A549 (cell line): ENCODE measurements at regions not wholly inside any gene's neighbourhood (a gene's known extent, or its start where the extent isn't known, plus 50 kb on each side); places are given as distances from the start of the nearest gene placed in this dataset.

Experiments used
- ATAC-seq, 2 experiments: fragments of 200-7000 bp in 1 of 2; fragments of >200 bp in 1 of 2; cut with Nextera tagmentation in 1 of 2; cut with Tn5 transposase in 1 of 2; 3 replicates each; pipeline versions ENCODE4 v1.8.0 to v1.9.1; 2018 to 2020; ENCODE audit warnings: mild to moderate bottlenecking in 1 of 2, moderate library complexity in 1 of 2
- CTCF ChIA-PET: fragments of 300-600 bp; sonication (Branson Sonifier 250); formaldehyde crosslinking; extraction: SDS; loops from one replicate; lab custom pipeline; 2021; ENCODE audit warnings: antibody characterized with exemption, inconsistent platforms; lab: Yijun Ruan, JAX
- POLR2A ChIA-PET: fragments of 350-600 bp; formaldehyde crosslinking; extraction: SDS; loops from one replicate; lab custom pipeline; 2021; ENCODE audit warnings: antibody characterized with exemption, inconsistent platforms; lab: Yijun Ruan, JAX
- DNase-seq, 2 experiments: peaks; one replicate each; pipeline versions ENCODE4 v3.0.0 to v3.0.0-alpha.2; 2011 to 2016; ENCODE audit warnings: low read depth in 1 of 2, low spot score in 1 of 2
- FAIRE-seq: peaks from 2 replicates; lab custom pipeline; 2011; peaks lifted over from hg19 to GRCh38; lab: Jason Lieb, UNC
- H3K27ac ChIP-seq, 2 experiments: fragments of >200 bp; sonication (Bioruptor Twin); formaldehyde crosslinking; 3 replicates each; pipeline ENCODE4 v1.5.1; 2016 to 2017
- H3K4me1 ChIP-seq: fragments of >200 bp; sonication (Bioruptor Twin); formaldehyde crosslinking; 3 replicates; pipeline ENCODE4 v1.6.1; 2016
- H3K4me2 ChIP-seq: fragments of >200 bp; sonication (Bioruptor Twin); formaldehyde crosslinking; 3 replicates; pipeline ENCODE4 v1.6.1; 2016
- H3K4me3 ChIP-seq: fragments of >200 bp; sonication (Bioruptor Twin); formaldehyde crosslinking; 3 replicates; pipeline ENCODE4 v1.5.1; 2016
- H3K9me3 ChIP-seq: fragments of >200 bp; sonication (Bioruptor Twin); formaldehyde crosslinking; 3 replicates; pipeline ENCODE4 v1.6.1; 2016
- BHLHE40 ChIP-seq: IDR thresholded peaks from 2 replicates; pipeline ENCODE4 v1.6.1; 2012; ENCODE audit warnings: low read depth, low read length, inconsistent platforms
- CHD2 ChIP-seq: fragments of 150-350 bp; IDR thresholded peaks from 2 replicates; pipeline ENCODE4 v1.6.1; 2014; ENCODE audit warnings: low read length; ENCODE audit not compliant: partially characterized antibody
- EHF ChIP-seq: fragments of 250-450 bp; sonication (Bioruptor Pico); IDR thresholded peaks from 2 replicates; pipeline ENCODE4 v1.5.0; 2020; ENCODE audit warnings: mild to moderate bottlenecking
- EHMT2 ChIP-seq: fragments of 200-600 bp; sonication (generic); IDR thresholded peaks from 2 replicates; pipeline ENCODE4 v1.6.1; 2016; ENCODE audit warnings: antibody characterized with exemption, low read depth, mild to moderate bottlenecking, moderate library complexity
- EP300 ChIP-seq, 2 experiments: fragments of >200 bp; sonication (Bioruptor Twin); formaldehyde crosslinking; IDR thresholded peaks; 2 replicates in 1 of 2; 3 replicates in 1 of 2; pipeline ENCODE4 v1.6.1; 2016 to 2017
- HDAC2 ChIP-seq: fragments of 200-600 bp; sonication (generic); IDR thresholded peaks from 2 replicates; pipeline ENCODE4 v1.6.1; 2016
- HOXB13 ChIP-seq: fragments of 250-450 bp; sonication (Bioruptor Pico); IDR thresholded peaks from 2 replicates; pipeline ENCODE4 v1.5.0; 2020; ENCODE audit warnings: low read depth, mild to moderate bottlenecking, moderate library complexity
- KDM5A ChIP-seq: fragments of 200-600 bp; sonication (generic); IDR thresholded peaks from 2 replicates; pipeline ENCODE4 v1.6.1; 2016; ENCODE audit warnings: antibody characterized with exemption, mild to moderate bottlenecking
- MYC ChIP-seq: IDR thresholded peaks from 2 replicates; pipeline ENCODE4 v1.6.1; 2012; ENCODE audit warnings: mild to moderate bottlenecking, inconsistent platforms, low read length, improper control_type of control experiment, borderline replicate concordance
- NFE2L2 ChIP-seq: fragments of 150-350 bp; conservative IDR thresholded peaks from 2 replicates; pipeline ENCODE4 v1.6.1; 2014; ENCODE audit warnings: low read length
- NR3C1 ChIP-seq: fragments of >200 bp; sonication (Bioruptor Twin); formaldehyde crosslinking; IDR thresholded peaks from 3 replicates; pipeline ENCODE4 v1.6.1; 2017
- PHF8 ChIP-seq: fragments of 200-600 bp; sonication (generic); IDR thresholded peaks from 2 replicates; pipeline ENCODE4 v1.6.1; 2016; ENCODE audit warnings: low read depth, mild to moderate bottlenecking, antibody characterized with exemption, moderate library complexity, borderline replicate concordance
- POLR2AphosphoS2 ChIP-seq: conservative IDR thresholded peaks from 2 replicates; pipeline ENCODE4 v1.6.1; 2012; ENCODE audit warnings: low read length, improper control_type of control experiment, inconsistent platforms
- REST ChIP-seq: fragments of 200-600 bp; sonication (generic); IDR thresholded peaks from 2 replicates; pipeline ENCODE4 v1.6.1; 2016; ENCODE audit warnings: antibody characterized with exemption, mild to moderate bottlenecking, moderate library complexity
- RNF2 ChIP-seq: fragments of 200-600 bp; sonication (generic); IDR thresholded peaks from 2 replicates; pipeline ENCODE4 v1.6.1; 2016; ENCODE audit warnings: low read depth, mild to moderate bottlenecking, antibody characterized with exemption, moderate library complexity, borderline replicate concordance
- TFCP2L1 ChIP-seq: fragments of 250-450 bp; sonication (Bioruptor Pico); IDR thresholded peaks from 2 replicates; pipeline ENCODE4 v1.5.0; 2021; ENCODE audit warnings: mild to moderate bottlenecking
- TP53 ChIP-seq: fragments of 250-450 bp; sonication (Bioruptor Pico); IDR thresholded peaks from 2 replicates; pipeline ENCODE4 v1.5.0; 2021; ENCODE audit warnings: mild to moderate bottlenecking, moderate library complexity
- ZC3H11A ChIP-seq: fragments of 450-650 bp; IDR thresholded peaks from 2 replicates; pipeline ENCODE4 v1.6.1; 2014; ENCODE audit warnings: antibody characterized with exemption, mild to moderate bottlenecking
- ZSCAN20 ChIP-seq: fragments of 250-450 bp; sonication (Bioruptor Pico); IDR thresholded peaks from 2 replicates; pipeline ENCODE4 v1.8.0; 2022; ENCODE audit warnings: mild to moderate bottlenecking, moderate library complexity
- WGBS: methylation state at CpG from one replicate; pipeline ENCODE4 v1.1.6; 2017; ENCODE audit errors: missing lambda C conversion rate; 5-methylcytosine and 5-hydroxymethylcytosine counted together
- TF ChIP-seq, protein P1 (sequence below): fragments of 150-350 bp; IDR thresholded peaks from 2 replicates; pipeline ENCODE4 v1.6.1; 2014; ENCODE audit warnings: low read depth, mild to moderate bottlenecking, low read length

DNA sequence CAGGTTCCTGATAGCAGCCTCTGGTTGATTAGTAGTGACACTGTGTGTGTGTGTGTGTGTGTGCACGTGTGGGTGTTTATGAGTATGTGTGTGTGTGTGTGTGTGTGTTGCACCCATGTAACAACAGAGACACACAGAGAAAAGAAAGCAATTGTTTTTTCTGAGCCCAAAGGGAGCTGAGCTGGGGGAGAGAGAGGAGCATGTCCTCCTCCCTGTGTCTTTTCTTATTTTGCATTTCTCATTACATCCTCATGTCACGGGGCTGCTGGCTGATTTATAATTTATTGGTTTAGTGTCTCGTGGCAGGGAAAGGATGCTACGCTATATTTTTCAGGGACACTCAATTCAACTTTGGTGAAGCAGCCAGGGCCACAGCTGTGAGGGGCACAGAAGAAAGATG is 511.4 kb downstream of the BCOR start:
- TF ChIP-seq HOXB13 (CRISPR knock-in tag) (no peak), EHF (CRISPR knock-in tag) (no peak), MYC (no peak), ZSCAN20 (no peak), RNF2 (no peak), NFE2L2 (no peak), POLR2AphosphoS2 (no peak), ZC3H11A (no peak)
- TF ChIP-seq, protein P1, sequence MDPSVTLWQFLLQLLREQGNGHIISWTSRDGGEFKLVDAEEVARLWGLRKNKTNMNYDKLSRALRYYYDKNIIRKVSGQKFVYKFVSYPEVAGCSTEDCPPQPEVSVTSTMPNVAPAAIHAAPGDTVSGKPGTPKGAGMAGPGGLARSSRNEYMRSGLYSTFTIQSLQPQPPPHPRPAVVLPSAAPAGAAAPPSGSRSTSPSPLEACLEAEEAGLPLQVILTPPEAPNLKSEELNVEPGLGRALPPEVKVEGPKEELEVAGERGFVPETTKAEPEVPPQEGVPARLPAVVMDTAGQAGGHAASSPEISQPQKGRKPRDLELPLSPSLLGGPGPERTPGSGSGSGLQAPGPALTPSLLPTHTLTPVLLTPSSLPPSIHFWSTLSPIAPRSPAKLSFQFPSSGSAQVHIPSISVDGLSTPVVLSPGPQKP: no peak
- TF ChIP-seq, all 56 proteins: peak for 0

DNA sequence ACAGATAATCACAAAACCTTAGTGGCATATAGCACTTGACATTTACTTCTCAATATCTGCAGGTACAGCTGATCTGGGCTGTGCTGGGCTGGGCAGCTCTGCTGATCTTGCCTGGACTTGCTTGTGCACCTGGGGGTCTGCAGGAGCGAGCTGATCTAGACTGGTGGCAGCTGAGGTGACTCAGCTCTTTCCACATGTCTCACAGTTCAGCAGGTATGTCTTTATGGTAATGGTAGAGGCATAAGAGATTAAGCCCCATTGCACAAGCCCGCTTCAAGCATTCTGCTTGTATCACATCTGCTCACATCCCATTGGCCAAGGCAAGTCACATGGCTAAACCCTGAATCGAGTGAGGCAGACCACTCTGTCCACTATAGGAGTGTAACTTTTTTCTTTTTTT is 506.7 kb downstream of the BCOR start:
- no peak for TF ChIP-seq EHMT2
- TF ChIP-seq BHLHE40: no peak
- H3K4me2 ChIP-seq: no peak overlapping the region
- H3K4me3 ChIP-seq: no peak overlapping the region
- ChIA-PET CTCF (interaction anchor here (0.6 kb wide), 1 partner anchor 242 kb away, joined by 3 read pairs; no protein-coding TSS in a partner anchor), POLR2A (no interaction called here)
- no peaks in the 10 kb centered on the region for H3K9me3 ChIP-seq
- ATAC-seq: no peak
- no peak overlapping the region for H3K27ac ChIP-seq
- no peak for FAIRE-seq
- no peak for DNase-seq
- no peaks in the 10 kb centered on the region for H3K4me1 ChIP-seq
- WGBS: 53% methylated on average over 2 of the region's 3 CpGs

More for the DNA sequence above, 511.4 kb downstream of the BCOR start:
- no peak overlapping the region for H3K4me2 ChIP-seq
- ChIA-PET POLR2A (no interaction called here), CTCF (interaction anchor here (0.6 kb wide), 1 partner anchor 29 kb away, joined by 3 read pairs; no protein-coding TSS in a partner anchor)
- H3K4me1 ChIP-seq: no peaks in the 10 kb centered on the region
- FAIRE-seq: no peak
- no peaks in the 10 kb centered on the region for H3K9me3 ChIP-seq
- H3K4me3 ChIP-seq: no peak overlapping the region
- no peak overlapping the region for H3K27ac ChIP-seq
- 32% methylated on average over 4 of the region's 4 CpGs for WGBS
- no peak for ATAC-seq
- DNase-seq: no peak

DNA sequence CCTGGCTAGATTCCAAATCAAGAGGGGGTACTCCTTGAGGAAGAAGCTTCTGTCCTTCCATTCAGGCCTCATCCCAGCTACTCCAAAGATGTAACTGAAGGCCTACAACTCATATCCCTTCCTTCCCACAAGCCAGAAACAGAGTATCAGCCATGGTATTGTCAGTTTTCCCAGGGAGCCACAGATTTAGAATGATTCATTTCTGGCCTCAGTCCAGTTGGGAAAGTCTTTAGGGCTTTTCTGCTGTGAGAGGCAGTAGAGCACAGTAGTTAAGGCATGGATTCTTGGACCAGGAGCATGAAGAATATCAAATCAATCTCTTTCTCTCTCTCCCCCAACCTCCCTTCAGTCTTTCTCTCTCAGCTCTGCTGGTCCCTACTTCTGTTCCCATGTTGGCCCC is 505.0 kb downstream of the BCOR start:
- DNase-seq (no peak), FAIRE-seq (no peak), ATAC-seq (no peak)
- H3K9me3 ChIP-seq: no peaks in the 10 kb centered on the region
- no peaks in the 10 kb centered on the region for H3K4me1 ChIP-seq
- no peak overlapping the region for H3K4me2 ChIP-seq
- no peak overlapping the region for H3K4me3 ChIP-seq
- POLR2A ChIA-PET: no interaction called here
- H3K27ac ChIP-seq: no peak overlapping the region
- CTCF ChIA-PET: no interaction called here
- TF ChIP-seq NR3C1 (no peak), CHD2 (no peak), TFCP2L1 (CRISPR knock-in tag) (no peak), HDAC2 (no peak), PHF8 (no peak), REST (no peak), TP53 (no peak), KDM5A (no peak), EP300 (IDR thresholded peaks at IDR 0.05) (no peak), RNF2 (no peak)
